Esophagus muscularis mucosa (tissue), 3 donors: ENCODE measurements at regions not wholly inside any gene's neighbourhood (a gene's known extent, or its start where the extent isn't known, plus 50 kb on each side); places are given as distances from the start of the nearest gene placed in this dataset.

Experiments
- CTCF ChIP-seq, 3 experiments: fragments of 200-600 bp in 2 of 3; fragments of 450-650 bp in 1 of 3; sonication (generic) in 2 of 3; IDR thresholded peaks; one replicate each; pipeline ENCODE4 v1.5.1; 2017 to 2019; ENCODE audit warnings: antibody characterized with exemption in 3 of 3, mild to moderate bottlenecking in 2 of 3, moderate library complexity in 1 of 3
- POLR2A ChIP-seq: fragments of 450-650 bp; IDR thresholded peaks from one replicate; pipeline ENCODE4 v1.6.1; 2017; ENCODE audit warnings: antibody characterized with exemption, moderate library complexity, mild to moderate bottlenecking, low read depth
- POLR2AphosphoS5 ChIP-seq, 2 donors: sonication (generic); formaldehyde crosslinking; IDR thresholded peaks; one replicate each; pipeline ENCODE4 v1.6.1; 2017; ENCODE audit warnings: antibody characterized with exemption in 2 of 2

GRCh38 chr21:22561946-22562345 lies 1563.7 kb downstream of the NCAM2 start:
- TF ChIP-seq CTCF (IDR thresholded peaks at IDR 0.05) (no peak), POLR2A (no peak), POLR2AphosphoS5 (IDR thresholded peaks at IDR 0.05) (no peak)
